Endothelial cell (in vitro differentiated cells): ENCODE measurements at regions not wholly inside any gene's neighbourhood (a gene's known extent, or its start where the extent isn't known, plus 50 kb on each side); places are given as distances from the start of the nearest gene placed in this dataset.
"Not testable (repeated sequence)": the region's sequence is repeated elsewhere in the genome, so short reads cannot be mapped to it uniquely, and the experiment has no call there.

ENCODE experiments used
- DNase-seq: peaks from one replicate; pipeline ENCODE4 v3.0.0; 2021; ENCODE audit warnings: low spot score
- H3K27ac Mint-ChIP-seq: one replicate; pipeline ENCODE4 v1.8.0; 2021; ENCODE audit warnings: mixed read lengths, inconsistent platforms; ENCODE audit not compliant: unreplicated experiment
- H3K27me3 Mint-ChIP-seq: one replicate; pipeline ENCODE4 v1.8.0; 2021; ENCODE audit warnings: mild to moderate bottlenecking, moderate library complexity, mixed read lengths, inconsistent platforms; ENCODE audit not compliant: unreplicated experiment
- H3K36me3 Mint-ChIP-seq: one replicate; pipeline ENCODE4 v1.8.0; 2021; ENCODE audit warnings: mild to moderate bottlenecking, low read depth, mixed read lengths, inconsistent platforms; ENCODE audit not compliant: unreplicated experiment
- H3K4me1 Mint-ChIP-seq: one replicate; pipeline ENCODE4 v1.8.0; 2021; ENCODE audit warnings: mild to moderate bottlenecking, mixed read lengths, inconsistent platforms; ENCODE audit not compliant: unreplicated experiment
- H3K4me3 Mint-ChIP-seq: one replicate; pipeline ENCODE4 v1.8.0; 2021; ENCODE audit warnings: mild to moderate bottlenecking, mixed read lengths, inconsistent platforms; ENCODE audit not compliant: unreplicated experiment
- H3K9me3 Mint-ChIP-seq: one replicate; pipeline ENCODE4 v1.8.0; 2021; ENCODE audit warnings: mixed read lengths, inconsistent platforms; ENCODE audit not compliant: unreplicated experiment
- CTCF ChIP-seq: fragments of 200-600 bp; sonication (generic); IDR thresholded peaks from one replicate; pipeline ENCODE4 v1.5.0; 2021; ENCODE audit warnings: antibody characterized with exemption; ENCODE audit not compliant: unreplicated experiment

GRCh38 chr12:88865537-88865936, 285.3 kb upstream of the KITLG start:
- H3K27ac Mint-ChIP-seq: no peak overlapping the region
- H3K36me3 Mint-ChIP-seq: no peaks in the 10 kb centered on the region
- no peak for DNase-seq
- H3K27me3 Mint-ChIP-seq: no peaks in the 10 kb centered on the region
- TF ChIP-seq CTCF: no peak
- H3K4me3 Mint-ChIP-seq: no peak overlapping the region
- no peaks in the 10 kb centered on the region for H3K9me3 Mint-ChIP-seq
- H3K4me1 Mint-ChIP-seq: peaks cover 3% of the 10 kb centered on the region

DNA sequence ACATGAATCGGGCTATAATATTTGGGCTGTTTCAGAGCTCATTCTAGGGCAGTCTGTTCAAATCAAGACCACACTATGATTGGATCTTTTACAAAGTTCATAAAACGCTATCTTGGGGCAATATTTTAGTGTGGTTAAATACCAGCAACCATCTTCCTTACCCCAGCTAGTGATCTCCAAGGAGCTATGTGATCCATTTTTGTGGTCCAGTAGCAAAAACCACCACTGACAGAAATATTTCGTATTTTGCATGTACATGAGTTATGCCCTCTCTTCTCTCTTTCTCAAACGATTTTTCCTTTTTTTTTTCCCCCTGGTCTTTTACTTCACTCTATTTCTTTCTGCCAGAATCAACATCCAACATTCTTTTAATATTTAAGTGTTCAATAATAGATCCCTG, 280.6 kb upstream of the KITLG start:
- no peak for TF ChIP-seq CTCF
- Mint-ChIP-seq H3K27me3 (no peaks in the 10 kb centered on the region), H3K36me3 (no peaks in the 10 kb centered on the region), H3K27ac (no peak overlapping the region), H3K4me1 (no peaks in the 10 kb centered on the region), H3K9me3 (no peaks in the 10 kb centered on the region), H3K4me3 (no peak overlapping the region)
- DNase-seq: no peak

DNA sequence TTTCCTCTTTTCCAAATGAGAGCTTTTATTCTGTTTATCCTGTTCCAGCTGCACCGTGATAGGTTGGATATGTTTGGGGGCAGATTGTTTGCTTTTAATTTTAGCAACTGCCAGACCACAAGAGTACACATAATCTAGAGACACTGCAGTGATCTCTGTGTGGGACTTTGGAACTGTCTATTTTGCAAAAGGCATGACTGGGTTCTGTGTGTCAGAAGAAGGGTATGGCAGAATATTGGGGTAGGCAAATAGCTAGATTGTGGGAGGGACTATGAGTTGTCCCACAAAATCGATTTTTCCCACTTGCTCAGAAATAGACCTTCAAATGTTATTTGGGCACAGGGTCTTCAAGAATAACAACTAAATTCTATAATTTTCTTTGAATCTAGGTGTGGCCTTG, 275.9 kb upstream of the KITLG start:
- Mint-ChIP-seq H3K27ac (no peak overlapping the region), H3K9me3 (no peaks in the 10 kb centered on the region)
- no peak for TF ChIP-seq CTCF

DNA sequence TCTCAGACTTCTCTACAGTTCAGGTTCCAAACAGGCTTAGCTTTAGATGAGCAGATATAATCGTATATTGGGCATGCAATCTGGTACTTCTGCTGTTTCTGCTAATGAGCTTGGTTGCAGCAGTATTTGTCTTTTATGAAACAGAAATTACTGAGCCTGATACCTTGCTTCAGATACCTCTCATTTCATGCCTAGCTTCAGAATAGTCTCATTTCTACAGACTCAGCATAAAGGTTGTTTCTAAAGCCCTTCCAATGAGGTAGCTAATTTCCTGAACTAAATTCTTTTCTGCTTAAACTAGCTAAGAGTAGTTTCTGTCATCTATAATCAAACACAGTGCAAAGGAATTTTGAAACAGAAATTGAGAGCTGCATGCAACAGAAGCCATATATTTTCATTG, 275.0 kb upstream of the KITLG start:
- no peaks in the 10 kb centered on the region for H3K27me3 Mint-ChIP-seq
- no peak overlapping the region for H3K27ac Mint-ChIP-seq
- H3K4me3 Mint-ChIP-seq: no peak overlapping the region
- no peak for DNase-seq
- no peak for TF ChIP-seq CTCF
- peaks cover 2% of the 10 kb centered on the region for H3K4me1 Mint-ChIP-seq
- no peaks in the 10 kb centered on the region for H3K36me3 Mint-ChIP-seq
- H3K9me3 Mint-ChIP-seq: no peaks in the 10 kb centered on the region

More for the DNA sequence above, 275.9 kb upstream of the KITLG start:
- Mint-ChIP-seq H3K36me3 (no peaks in the 10 kb centered on the region), H3K27me3 (no peaks in the 10 kb centered on the region), H3K4me1 (no peaks in the 10 kb centered on the region), H3K4me3 (no peak overlapping the region)
- no peak for DNase-seq

- Mint-ChIP-seq H3K36me3 (no peaks in the 10 kb centered on the region), H3K4me1 (peaks cover 2% of the 10 kb centered on the region), H3K4me3 (no peak overlapping the region), H3K27me3 (no peaks in the 10 kb centered on the region), H3K27ac (no peak overlapping the region), H3K9me3 (no peaks in the 10 kb centered on the region)
- DNase-seq: no peak
- TF ChIP-seq CTCF: no peak
These were observed 274.0 kb upstream of the KITLG start for GRCh38 chr12:88854260-88854659.

GRCh38 chr12:88847246-88847645, 267.0 kb upstream of the KITLG start:
- not testable (repeated sequence) for DNase-seq, H3K27me3 Mint-ChIP-seq

More at GRCh38 chr12:88847246-88847645, 267.0 kb upstream of the KITLG start:
- not testable (repeated sequence) for H3K4me1 Mint-ChIP-seq, H3K9me3 Mint-ChIP-seq, H3K27ac Mint-ChIP-seq, H3K4me3 Mint-ChIP-seq, H3K36me3 Mint-ChIP-seq
